ENCODE measurements at regions not wholly inside any gene's neighbourhood (a gene's known extent, or its start where the extent isn't known, plus 50 kb on each side); places are given as distances from the start of the nearest gene placed in this dataset.

DNA sequence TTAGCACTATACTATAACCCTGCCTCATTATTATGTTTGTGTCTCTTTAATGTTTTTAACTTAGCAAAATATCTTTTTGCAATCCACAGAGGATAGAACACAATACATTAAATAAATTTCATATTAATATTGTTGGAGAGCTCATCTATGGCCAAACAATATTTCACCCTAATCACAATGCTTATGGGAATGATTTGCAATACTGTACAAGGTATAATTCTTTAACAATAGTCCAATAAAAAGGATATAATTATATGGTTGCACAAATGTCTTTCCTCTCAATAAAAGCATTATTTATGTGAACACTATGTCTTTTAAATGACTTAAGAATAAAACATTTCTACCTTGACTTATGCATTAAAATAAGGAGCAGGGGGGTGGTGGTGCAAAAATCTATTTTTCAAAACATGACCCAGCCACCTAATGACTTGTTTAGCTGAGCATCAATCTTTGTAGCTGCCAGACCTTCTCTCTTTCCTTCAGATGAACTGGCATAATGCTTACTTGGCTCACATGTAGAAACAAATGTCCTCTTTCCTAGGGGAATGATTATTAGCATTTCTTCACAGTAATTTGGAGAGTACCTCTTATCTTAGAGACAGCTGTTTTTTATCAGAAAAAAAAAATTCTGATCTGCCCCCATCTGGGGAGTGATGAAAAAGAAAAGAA, 1933.6 kb upstream of the LRRTM1 start:
- TF ChIP-seq, protein P1, sequence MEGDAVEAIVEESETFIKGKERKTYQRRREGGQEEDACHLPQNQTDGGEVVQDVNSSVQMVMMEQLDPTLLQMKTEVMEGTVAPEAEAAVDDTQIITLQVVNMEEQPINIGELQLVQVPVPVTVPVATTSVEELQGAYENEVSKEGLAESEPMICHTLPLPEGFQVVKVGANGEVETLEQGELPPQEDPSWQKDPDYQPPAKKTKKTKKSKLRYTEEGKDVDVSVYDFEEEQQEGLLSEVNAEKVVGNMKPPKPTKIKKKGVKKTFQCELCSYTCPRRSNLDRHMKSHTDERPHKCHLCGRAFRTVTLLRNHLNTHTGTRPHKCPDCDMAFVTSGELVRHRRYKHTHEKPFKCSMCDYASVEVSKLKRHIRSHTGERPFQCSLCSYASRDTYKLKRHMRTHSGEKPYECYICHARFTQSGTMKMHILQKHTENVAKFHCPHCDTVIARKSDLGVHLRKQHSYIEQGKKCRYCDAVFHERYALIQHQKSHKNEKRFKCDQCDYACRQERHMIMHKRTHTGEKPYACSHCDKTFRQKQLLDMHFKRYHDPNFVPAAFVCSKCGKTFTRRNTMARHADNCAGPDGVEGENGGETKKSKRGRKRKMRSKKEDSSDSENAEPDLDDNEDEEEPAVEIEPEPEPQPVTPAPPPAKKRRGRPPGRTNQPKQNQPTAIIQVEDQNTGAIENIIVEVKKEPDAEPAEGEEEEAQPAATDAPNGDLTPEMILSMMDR (IDR thresholded peaks at IDR 0.05; ENCODE audit: insufficient read depth, low read length, poor library complexity, severe bottlenecking), result no peak
- no peak for TF ChIP-seq EZH2phosphoT487 (conservative IDR thresholded peaks at IDR 0.05; ENCODE audit: low read length)

Data from SU-DHL-6 (cell line).